ENCODE measurements at regions not wholly inside any gene's neighbourhood (a gene's known extent, or its start where the extent isn't known, plus 50 kb on each side); places are given as distances from the start of the nearest gene placed in this dataset.

GRCh38 chr4:125444166-125444565, 129.4 kb downstream of the FAT4 start:
- Histone ChIP-seq H3K36me3 (ENCODE audit: insufficient read depth, low read length) (no peaks in the 10 kb centered on the region), H3K27ac (ENCODE audit: low read length) (no peak overlapping the region), H3K9ac (ENCODE audit: low read length) (no peak overlapping the region), H3K4me1 (ENCODE audit: low read length) (no peaks in the 10 kb centered on the region), H3K27me3 (ENCODE audit: low read length) (no peaks in the 10 kb centered on the region), H3K9me2 (replicated peaks; ENCODE audit: insufficient read depth, low read length) (no peaks in the 10 kb centered on the region; the same call in 1 of the 2 replicates), H2AFZ (ENCODE audit: low read length) (no peak overlapping the region), H3K4me2 (ENCODE audit: low read depth, low read length, poor library complexity, severe bottlenecking) (no peak overlapping the region), H3K4me3 (ENCODE audit: low read length) (no peak overlapping the region), H4K20me1 (ENCODE audit: insufficient read depth, low read depth, low read length) (no peaks in the 10 kb centered on the region), H3K9me3 (ENCODE audit: low read length) (peaks cover 5% of the 10 kb centered on the region; the same call in 1 of the 2 replicates), H3K79me2 (ENCODE audit: low read length) (no peaks in the 10 kb centered on the region)
- DNase-seq = no peak

- Histone ChIP-seq H3K79me2 (ENCODE audit: low read length) (no peaks in the 10 kb centered on the region), H3K9me3 (ENCODE audit: low read length) (peaks cover 5% of the 10 kb centered on the region; the same call in 1 of the 2 replicates), H2AFZ (ENCODE audit: low read length) (no peak overlapping the region), H3K4me3 (ENCODE audit: low read length) (no peak overlapping the region), H3K4me2 (ENCODE audit: low read depth, low read length, poor library complexity, severe bottlenecking) (no peak overlapping the region), H4K20me1 (ENCODE audit: insufficient read depth, low read depth, low read length) (no peaks in the 10 kb centered on the region), H3K4me1 (ENCODE audit: low read length) (no peaks in the 10 kb centered on the region), H3K9me2 (replicated peaks; ENCODE audit: insufficient read depth, low read length) (no peaks in the 10 kb centered on the region; the same call in 1 of the 2 replicates), H3K27me3 (ENCODE audit: low read length) (no peaks in the 10 kb centered on the region), H3K9ac (ENCODE audit: low read length) (no peak overlapping the region), H3K27ac (ENCODE audit: low read length) (no peak overlapping the region), H3K36me3 (ENCODE audit: insufficient read depth, low read length) (no peaks in the 10 kb centered on the region)
- DNase-seq = no peak
Measured at GRCh38 chr4:125445525-125445924, 130.8 kb downstream of the FAT4 start.

- Histone ChIP-seq H3K79me2 (ENCODE audit: low read length) (no peaks in the 10 kb centered on the region), H3K9ac (ENCODE audit: low read length) (no peak overlapping the region), H3K27ac (ENCODE audit: low read length) (no peak overlapping the region), H3K27me3 (ENCODE audit: low read length) (no peaks in the 10 kb centered on the region), H3K4me3 (ENCODE audit: low read length) (no peak overlapping the region), H3K9me2 (replicated peaks; ENCODE audit: insufficient read depth, low read length) (no peaks in the 10 kb centered on the region; the same call in none of the 2 replicates), H4K20me1 (ENCODE audit: insufficient read depth, low read depth, low read length) (no peaks in the 10 kb centered on the region), H3K4me1 (ENCODE audit: low read length) (no peaks in the 10 kb centered on the region), H2AFZ (ENCODE audit: low read length) (no peak overlapping the region), H3K36me3 (ENCODE audit: insufficient read depth, low read length) (no peaks in the 10 kb centered on the region; the same call in 1 of the 2 replicates), H3K9me3 (ENCODE audit: low read length) (peaks cover 8% of the 10 kb centered on the region; the same call in 1 of the 2 replicates), H3K4me2 (ENCODE audit: low read depth, low read length, poor library complexity, severe bottlenecking) (no peak overlapping the region)
- DNase-seq = no peak
Measured at GRCh38 chr4:125447551-125448290, 133.0 kb downstream of the FAT4 start.

- no peaks in the 10 kb centered on the region for H3K9me2 ChIP-seq (replicated peaks; ENCODE audit: insufficient read depth, low read length)
- H3K36me3 ChIP-seq (ENCODE audit: insufficient read depth, low read length) = no peaks in the 10 kb centered on the region; the same call in 1 of the 2 replicates
- H3K27ac ChIP-seq (ENCODE audit: low read length) = no peak overlapping the region
- H3K4me3 ChIP-seq (ENCODE audit: low read length) = no peak overlapping the region
- peaks cover 13% of the 10 kb centered on the region for H3K9me3 ChIP-seq (ENCODE audit: low read length)
- H3K4me1 ChIP-seq (ENCODE audit: low read length) = peaks cover 4% of the 10 kb centered on the region; the same call in 1 of the 2 replicates
- H3K79me2 ChIP-seq (ENCODE audit: low read length) = no peaks in the 10 kb centered on the region
- H3K9ac ChIP-seq (ENCODE audit: low read length) = no peak overlapping the region
- H2AFZ ChIP-seq (ENCODE audit: low read length) = no peak overlapping the region
- no peak overlapping the region for H3K4me2 ChIP-seq (ENCODE audit: low read depth, low read length, poor library complexity, severe bottlenecking)
- DNase-seq = no peak
- no peaks in the 10 kb centered on the region for H4K20me1 ChIP-seq (ENCODE audit: insufficient read depth, low read depth, low read length)
- no peaks in the 10 kb centered on the region for H3K27me3 ChIP-seq (ENCODE audit: low read length)
Measured at GRCh38 chr4:125456075-125456474, 141.3 kb downstream of the FAT4 start.

- Histone ChIP-seq H3K9ac (ENCODE audit: low read length) (no peak overlapping the region), H3K79me2 (ENCODE audit: low read length) (no peaks in the 10 kb centered on the region), H2AFZ (ENCODE audit: low read length) (no peak overlapping the region), H3K27me3 (ENCODE audit: low read length) (no peaks in the 10 kb centered on the region), H4K20me1 (ENCODE audit: insufficient read depth, low read depth, low read length) (no peaks in the 10 kb centered on the region), H3K9me2 (replicated peaks; ENCODE audit: insufficient read depth, low read length) (no peaks in the 10 kb centered on the region), H3K36me3 (ENCODE audit: insufficient read depth, low read length) (no peaks in the 10 kb centered on the region), H3K27ac (ENCODE audit: low read length) (no peak overlapping the region), H3K9me3 (ENCODE audit: low read length) (peaks cover 5% of the 10 kb centered on the region), H3K4me1 (ENCODE audit: low read length) (peaks cover 4% of the 10 kb centered on the region; the same call in 1 of the 2 replicates), H3K4me2 (ENCODE audit: low read depth, low read length, poor library complexity, severe bottlenecking) (no peak overlapping the region), H3K4me3 (ENCODE audit: low read length) (no peak overlapping the region)
- DNase-seq = no peak
Measured at GRCh38 chr4:125459531-125459930, 144.8 kb downstream of the FAT4 start.

GRCh38 chr4:125461676-125462363, 147.1 kb downstream of the FAT4 start:
- no peak overlapping the region for H2AFZ ChIP-seq (ENCODE audit: low read length)
- no peak overlapping the region for H3K4me3 ChIP-seq (ENCODE audit: low read length)
- no peak overlapping the region for H3K9ac ChIP-seq (ENCODE audit: low read length)
- H3K27ac ChIP-seq (ENCODE audit: low read length) = no peak overlapping the region
- no peaks in the 10 kb centered on the region for H3K9me2 ChIP-seq (replicated peaks; ENCODE audit: insufficient read depth, low read length)
- no peak overlapping the region for H3K4me2 ChIP-seq (ENCODE audit: low read depth, low read length, poor library complexity, severe bottlenecking)
- H4K20me1 ChIP-seq (ENCODE audit: insufficient read depth, low read depth, low read length) = no peaks in the 10 kb centered on the region
- peaks cover 10% of the 10 kb centered on the region; the same call in 1 of the 2 replicates for H3K4me1 ChIP-seq (ENCODE audit: low read length)
- H3K9me3 ChIP-seq (ENCODE audit: low read length) = peaks cover 13% of the 10 kb centered on the region
- DNase-seq = no peak
- H3K36me3 ChIP-seq (ENCODE audit: insufficient read depth, low read length) = no peaks in the 10 kb centered on the region
- no peaks in the 10 kb centered on the region for H3K79me2 ChIP-seq (ENCODE audit: low read length)
- no peaks in the 10 kb centered on the region for H3K27me3 ChIP-seq (ENCODE audit: low read length)

GRCh38 chr4:125464146-125464545, 149.4 kb downstream of the FAT4 start:
- peaks cover 5% of the 10 kb centered on the region; the same call in 1 of the 2 replicates for H3K4me1 ChIP-seq (ENCODE audit: low read length)
- no peak overlapping the region for H2AFZ ChIP-seq (ENCODE audit: low read length)
- no peaks in the 10 kb centered on the region for H4K20me1 ChIP-seq (ENCODE audit: insufficient read depth, low read depth, low read length)
- H3K79me2 ChIP-seq (ENCODE audit: low read length) = no peaks in the 10 kb centered on the region
- H3K4me3 ChIP-seq (ENCODE audit: low read length) = no peak overlapping the region
- DNase-seq = no peak
- no peaks in the 10 kb centered on the region for H3K27me3 ChIP-seq (ENCODE audit: low read length)
- H3K27ac ChIP-seq (ENCODE audit: low read length) = no peak overlapping the region
- no peaks in the 10 kb centered on the region for H3K9me2 ChIP-seq (replicated peaks; ENCODE audit: insufficient read depth, low read length)
- H3K9me3 ChIP-seq (ENCODE audit: low read length) = peaks cover 15% of the 10 kb centered on the region
- 0 out of 2 replicates have a peak, but pooled peaks cover 2% of the 10 kb centered on the region for H3K36me3 ChIP-seq (ENCODE audit: insufficient read depth, low read length)
- no peak overlapping the region for H3K4me2 ChIP-seq (ENCODE audit: low read depth, low read length, poor library complexity, severe bottlenecking)
- H3K9ac ChIP-seq (ENCODE audit: low read length) = no peak overlapping the region

- Histone ChIP-seq H3K4me3 (ENCODE audit: low read length) (no peak overlapping the region), H2AFZ (ENCODE audit: low read length) (no peak overlapping the region), H3K27me3 (ENCODE audit: low read length) (no peaks in the 10 kb centered on the region), H3K9me3 (ENCODE audit: low read length) (peaks cover 5% of the 10 kb centered on the region; the same call in 1 of the 2 replicates), H3K27ac (ENCODE audit: low read length) (no peak overlapping the region), H3K4me2 (ENCODE audit: low read depth, low read length, poor library complexity, severe bottlenecking) (no peak overlapping the region), H4K20me1 (ENCODE audit: insufficient read depth, low read depth, low read length) (no peaks in the 10 kb centered on the region), H3K9me2 (replicated peaks; ENCODE audit: insufficient read depth, low read length) (no peaks in the 10 kb centered on the region), H3K9ac (ENCODE audit: low read length) (no peak overlapping the region), H3K79me2 (ENCODE audit: low read length) (no peaks in the 10 kb centered on the region), H3K4me1 (ENCODE audit: low read length) (no peaks in the 10 kb centered on the region), H3K36me3 (ENCODE audit: insufficient read depth, low read length) (no peaks in the 10 kb centered on the region)
- no peak for DNase-seq
Measured at GRCh38 chr4:125481334-125482045, 166.7 kb downstream of the FAT4 start.

Measured in Karpas-422 (cell line).